ENCODE measurements at regions not wholly inside any gene's neighbourhood (a gene's known extent, or its start where the extent isn't known, plus 50 kb on each side); places are given as distances from the start of the nearest gene placed in this dataset.

DNA sequence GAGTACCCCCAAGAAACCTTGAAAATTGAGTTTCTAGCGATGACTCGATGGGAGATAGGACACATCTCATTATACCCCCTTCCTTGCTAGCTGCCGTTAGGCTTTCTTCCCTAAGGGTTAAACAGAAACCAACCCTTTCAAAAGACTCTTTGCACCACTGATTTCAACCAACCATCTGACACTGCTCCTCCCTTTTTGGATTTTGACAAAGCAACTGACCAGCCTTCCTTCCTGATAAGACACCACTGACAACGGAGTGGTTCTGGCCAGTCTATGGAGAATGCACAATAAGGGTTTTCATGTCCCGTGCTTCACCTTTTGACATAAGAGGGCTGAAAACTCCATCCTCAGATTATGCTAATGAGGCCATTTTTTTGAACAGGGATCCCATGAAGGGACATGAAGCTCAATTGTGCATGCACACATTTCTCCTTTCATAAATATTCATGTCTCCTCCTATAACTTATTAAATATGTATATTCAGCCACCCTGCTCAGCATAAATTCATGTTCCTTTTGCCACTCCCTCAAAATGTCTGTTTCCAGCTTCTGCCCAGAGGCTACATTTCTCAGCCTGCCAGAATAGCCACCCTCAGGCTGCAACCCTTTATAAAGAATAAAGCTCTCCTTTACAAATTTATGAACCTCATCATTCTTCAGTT lies 52.8 kb upstream of the SLC35F5 start:
- TF ChIP-seq POLR2A (IDR thresholded peaks at IDR 0.05), result no peak
- TF ChIP-seq, protein P1, sequence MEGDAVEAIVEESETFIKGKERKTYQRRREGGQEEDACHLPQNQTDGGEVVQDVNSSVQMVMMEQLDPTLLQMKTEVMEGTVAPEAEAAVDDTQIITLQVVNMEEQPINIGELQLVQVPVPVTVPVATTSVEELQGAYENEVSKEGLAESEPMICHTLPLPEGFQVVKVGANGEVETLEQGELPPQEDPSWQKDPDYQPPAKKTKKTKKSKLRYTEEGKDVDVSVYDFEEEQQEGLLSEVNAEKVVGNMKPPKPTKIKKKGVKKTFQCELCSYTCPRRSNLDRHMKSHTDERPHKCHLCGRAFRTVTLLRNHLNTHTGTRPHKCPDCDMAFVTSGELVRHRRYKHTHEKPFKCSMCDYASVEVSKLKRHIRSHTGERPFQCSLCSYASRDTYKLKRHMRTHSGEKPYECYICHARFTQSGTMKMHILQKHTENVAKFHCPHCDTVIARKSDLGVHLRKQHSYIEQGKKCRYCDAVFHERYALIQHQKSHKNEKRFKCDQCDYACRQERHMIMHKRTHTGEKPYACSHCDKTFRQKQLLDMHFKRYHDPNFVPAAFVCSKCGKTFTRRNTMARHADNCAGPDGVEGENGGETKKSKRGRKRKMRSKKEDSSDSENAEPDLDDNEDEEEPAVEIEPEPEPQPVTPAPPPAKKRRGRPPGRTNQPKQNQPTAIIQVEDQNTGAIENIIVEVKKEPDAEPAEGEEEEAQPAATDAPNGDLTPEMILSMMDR (IDR thresholded peaks at IDR 0.05), result no peak
